GM12878 (cell line): ENCODE measurements at regions not wholly inside any gene's neighbourhood (a gene's known extent, or its start where the extent isn't known, plus 50 kb on each side); places are given as distances from the start of the nearest gene placed in this dataset.

ENCODE experiments used
- ATAC-seq: fragments of 200-7000 bp; cut with Tn5 transposase; 3 replicates; pipeline ENCODE4 v1.9.1; 2020; ENCODE audit warnings: mild to moderate bottlenecking, moderate library complexity
- BruUV-seq: library from RNA; stranded (reverse); fragments of 400-500 nt; replicated peaks from 2 replicates; lab custom pipeline; 2021; lab: Mats Ljungman, UMichigan
- CTCF ChIA-PET: fragments of 300-600 bp; sonication (Branson Sonifier 250); formaldehyde crosslinking; extraction: SDS; loops from one replicate; lab custom pipeline; 2021; ENCODE audit warnings: inconsistent platforms; lab: Yijun Ruan, JAX
- POLR2A ChIA-PET: fragments of 350-600 bp; formaldehyde crosslinking; extraction: SDS; loops from one replicate; lab custom pipeline; 2021; ENCODE audit warnings: inconsistent platforms; lab: Charles Lee
- RAD21 ChIA-PET: fragments of 300-600 bp; sonication (Branson Sonifier 250); formaldehyde crosslinking; loops from one replicate; lab custom pipeline; 2023; ENCODE audit warnings: antibody characterized with exemption; ENCODE audit not compliant: unreplicated experiment; lab: Charles Lee
- SMC1A ChIA-PET: fragments of 300-600 bp; sonication (Branson Sonifier 250); formaldehyde crosslinking; loops from one replicate; lab custom pipeline; 2023; ENCODE audit not compliant: unreplicated experiment, uncharacterized antibody; lab: Charles Lee
- DNase-seq: peaks from one replicate; pipeline ENCODE4 v3.0.0-alpha.2; 2011; ENCODE audit warnings: low read depth, low spot score
- FAIRE-seq: peaks from 3 replicates; lab custom pipeline; 2011; peaks lifted over from hg19 to GRCh38; lab: Jason Lieb, UNC
- H2AFZ ChIP-seq: 2 replicates; pipeline ENCODE4 v1.6.0; 2011; ENCODE audit warnings: low read depth, low read length, control low read depth; ENCODE audit not compliant: control insufficient read depth
- H3K27ac ChIP-seq: 2 replicates; pipeline ENCODE4 v1.5.1; 2011; ENCODE audit warnings: control low read depth; ENCODE audit not compliant: control insufficient read depth, insufficient read depth
- H3K27me3 ChIP-seq, 2 experiments: replicated peaks in 1 of 2; 2 replicates each; pipeline versions ENCODE4 v1.6.0 to v1.6.1; 2011; ENCODE audit warnings: low read length in 1 of 2; ENCODE audit not compliant: control insufficient read depth in 2 of 2, insufficient read depth in 2 of 2
- H3K36me3 ChIP-seq, 2 experiments: 2 replicates each; pipeline ENCODE4 v1.5.1; 2011; ENCODE audit warnings: low read length in 1 of 2; ENCODE audit not compliant: control insufficient read depth in 2 of 2, insufficient read depth in 2 of 2
- H3K4me1 ChIP-seq: 2 replicates; pipeline ENCODE4 v1.6.1; 2011; ENCODE audit warnings: mild to moderate bottlenecking, low read length, moderate library complexity, mixed read lengths; ENCODE audit not compliant: control insufficient read depth, insufficient read depth
- H3K4me2 ChIP-seq: 2 replicates; pipeline ENCODE4 v1.6.0; 2011; ENCODE audit warnings: control low read depth; ENCODE audit not compliant: control insufficient read depth, insufficient read depth
- H3K4me3 ChIP-seq: fragments of 200-600 bp; sonication (generic); 2 replicates; pipeline ENCODE4 v1.5.1; 2016
- H3K79me2 ChIP-seq: 2 replicates; pipeline ENCODE4 v1.6.0; 2011; ENCODE audit warnings: low read length; ENCODE audit not compliant: control insufficient read depth, insufficient read depth
- H3K9ac ChIP-seq: 2 replicates; pipeline ENCODE4 v1.8.0; 2011; ENCODE audit warnings: low read length, control low read depth, mixed read lengths; ENCODE audit not compliant: control insufficient read depth, insufficient read depth
- H3K9me3 ChIP-seq: replicated peaks from 3 replicates; pipeline ENCODE4 v1.5.1; 2011; ENCODE audit warnings: mild to moderate bottlenecking, low read length; ENCODE audit not compliant: control insufficient read depth, insufficient read depth
- H4K20me1 ChIP-seq: 2 replicates; pipeline ENCODE4 v1.6.0; 2011; ENCODE audit not compliant: control insufficient read depth, insufficient read depth
- BHLHE40 ChIP-seq, 2 experiments: fragments of 450-650 bp in 1 of 2; IDR thresholded peaks; 2 replicates each; pipeline ENCODE4 v1.6.1; 2011 to 2017; ENCODE audit warnings: low read depth in 2 of 2, borderline replicate concordance in 1 of 2, improper control_type of control experiment in 1 of 2, low read length in 1 of 2, mild to moderate bottlenecking in 1 of 2
- EP300 ChIP-seq, 2 experiments: fragments of 150-350 bp in 1 of 2; IDR thresholded peaks; 2 replicates each; pipeline ENCODE4 v1.6.1; 2011 to 2012; ENCODE audit warnings: low read depth in 2 of 2, low read length in 2 of 2, borderline replicate concordance in 1 of 2, improper control_type of control experiment in 1 of 2, inconsistent platforms in 1 of 2; ENCODE audit not compliant: control insufficient read depth in 1 of 2
- FOXM1 ChIP-seq: IDR thresholded peaks from 2 replicates; pipeline ENCODE4 v1.6.1; 2012; ENCODE audit warnings: low read depth, mild to moderate bottlenecking, inconsistent platforms, low read length, moderate library complexity
- IRF4 ChIP-seq: IDR thresholded peaks from 2 replicates; pipeline ENCODE4 v1.6.1; 2011; ENCODE audit warnings: low read depth, low read length
- MYB ChIP-seq: fragments of 150-350 bp; IDR thresholded peaks from 2 replicates; pipeline ENCODE4 v1.6.1; 2014; ENCODE audit warnings: mild to moderate bottlenecking, low read depth, low read length, borderline replicate concordance
- NR2F1 ChIP-seq: fragments of 450-650 bp; conservative IDR thresholded peaks from 2 replicates; pipeline ENCODE4 v1.6.1; 2017; ENCODE audit warnings: mild to moderate bottlenecking
- NRF1 ChIP-seq: conservative IDR thresholded peaks from 2 replicates; pipeline ENCODE4 v1.6.1; 2011; ENCODE audit warnings: mild to moderate bottlenecking, low read depth, low read length, improper control_type of control experiment
- RB1 ChIP-seq: fragments of 450-650 bp; formaldehyde crosslinking; IDR thresholded peaks from 2 replicates; pipeline ENCODE4 v1.6.1; 2017; ENCODE audit warnings: mild to moderate bottlenecking, borderline replicate concordance
- REST ChIP-seq: IDR thresholded peaks from 2 replicates; pipeline ENCODE4 v1.6.1; 2012; ENCODE audit warnings: mild to moderate bottlenecking, low read depth, low read length
- SMARCA5 ChIP-seq: fragments of 450-650 bp; IDR thresholded peaks from 2 replicates; pipeline ENCODE4 v1.6.1; 2017; ENCODE audit warnings: mild to moderate bottlenecking
- SP1 ChIP-seq: IDR thresholded peaks from one replicate; pipeline ENCODE4 v1.6.1; 2011; ENCODE audit warnings: low read depth, low read length
- SUPT20H ChIP-seq: IDR thresholded peaks from 2 replicates; pipeline ENCODE4 v1.6.1; 2011; ENCODE audit warnings: low read depth, mild to moderate bottlenecking, low read length, moderate library complexity, borderline replicate concordance; ENCODE audit not compliant: control insufficient read depth
- TCF7 ChIP-seq: IDR thresholded peaks from 2 replicates; pipeline ENCODE4 v1.6.1; 2014; ENCODE audit warnings: antibody characterized with exemption, borderline replicate concordance
- ZNF274 ChIP-seq: IDR thresholded peaks from one replicate; pipeline ENCODE4 v1.8.0; 2011; ENCODE audit not compliant: insufficient read length, insufficient read depth
- WGBS: methylation state at CpG from one replicate; pipeline ENCODE4 v1.1.6; 2016; ENCODE audit warnings: low lambda C conversion rate; ENCODE audit not compliant: insufficient replicate concordance, insufficient coverage; ENCODE audit errors: missing lambda C conversion rate; 5-methylcytosine and 5-hydroxymethylcytosine counted together
- in situ Hi-C: fragments of 300-500 bp; cut with MboI; formaldehyde crosslinking; loops from 9 replicates; pipeline ENCODE4 v1.14.3; 2018; ENCODE audit warnings: mixed read lengths
- intact Hi-C: fragments of 100-400 bp; cut with micrococcal nuclease; formaldehyde crosslinking; loops from one replicate; pipeline ENCODE4 v1.14.2; 2022; ENCODE audit not compliant: unreplicated experiment
- TF ChIP-seq, protein P1 (sequence below): fragments of 450-650 bp; IDR thresholded peaks from 2 replicates; pipeline ENCODE4 v1.6.1; 2017; ENCODE audit warnings: mild to moderate bottlenecking, low read depth, inconsistent platforms; ENCODE audit not compliant: poor library complexity, severe bottlenecking
- TF ChIP-seq, protein P2 (sequence below): IDR thresholded peaks from 2 replicates; pipeline ENCODE4 v1.6.1; 2011; ENCODE audit warnings: low read depth, mild to moderate bottlenecking, low read length, moderate library complexity, borderline replicate concordance; ENCODE audit errors: extremely low read depth
- TF ChIP-seq, protein P3 (sequence below): IDR thresholded peaks from 2 replicates; pipeline ENCODE4 v1.6.1; 2012; ENCODE audit warnings: low read length, inconsistent platforms

GRCh38 chr10:6780008-6780677, 200.1 kb upstream of the PRKCQ start:
- Histone ChIP-seq H3K9ac (no peak overlapping the region), H2AFZ (no peak overlapping the region; the same call in 1 of the 2 replicates), H3K27ac (no peak overlapping the region), H3K79me2 (no peaks in the 10 kb centered on the region), H3K4me3 (0 out of 2 replicates have a peak overlapping the region, but pooled peaks have one; percentile 17), H3K4me1 (peaks cover 16% of the 10 kb centered on the region), H3K4me2 (peak overlapping the region; percentile 28), H3K27me3 (no peaks in the 10 kb centered on the region), H4K20me1 (no peaks in the 10 kb centered on the region), H3K36me3 (no peaks in the 10 kb centered on the region), H3K9me3 (no peaks in the 10 kb centered on the region; the same call in 2 of the 3 replicates)
- no peak for DNase-seq
- SMC1A ChIA-PET = no interaction called here
- CTCF ChIA-PET = no interaction called here
- peak; percentile 31 for FAIRE-seq
- 48% methylated on average over 5 of the region's 5 CpGs for WGBS
- POLR2A ChIA-PET = no interaction called here
- BruUV-seq = no TSS peak
- peak; percentile 42; the same call in 2 of the 3 replicates for ATAC-seq
- RAD21 ChIA-PET = no interaction called here
- intact Hi-C loops = no loop called here
- in situ Hi-C loops = no loop called here
- no peak for TF ChIP-seq SMARCA5
- TF ChIP-seq, protein P1, sequence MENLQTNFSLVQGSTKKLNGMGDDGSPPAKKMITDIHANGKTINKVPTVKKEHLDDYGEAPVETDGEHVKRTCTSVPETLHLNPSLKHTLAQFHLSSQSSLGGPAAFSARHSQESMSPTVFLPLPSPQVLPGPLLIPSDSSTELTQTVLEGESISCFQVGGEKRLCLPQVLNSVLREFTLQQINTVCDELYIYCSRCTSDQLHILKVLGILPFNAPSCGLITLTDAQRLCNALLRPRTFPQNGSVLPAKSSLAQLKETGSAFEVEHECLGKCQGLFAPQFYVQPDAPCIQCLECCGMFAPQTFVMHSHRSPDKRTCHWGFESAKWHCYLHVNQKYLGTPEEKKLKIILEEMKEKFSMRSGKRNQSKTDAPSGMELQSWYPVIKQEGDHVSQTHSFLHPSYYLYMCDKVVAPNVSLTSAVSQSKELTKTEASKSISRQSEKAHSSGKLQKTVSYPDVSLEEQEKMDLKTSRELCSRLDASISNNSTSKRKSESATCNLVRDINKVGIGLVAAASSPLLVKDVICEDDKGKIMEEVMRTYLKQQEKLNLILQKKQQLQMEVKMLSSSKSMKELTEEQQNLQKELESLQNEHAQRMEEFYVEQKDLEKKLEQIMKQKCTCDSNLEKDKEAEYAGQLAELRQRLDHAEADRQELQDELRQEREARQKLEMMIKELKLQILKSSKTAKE = no peak
- no peak for TF ChIP-seq REST
- TF ChIP-seq EP300 (IDR thresholded peaks at IDR 0.05; ENCODE audit: borderline replicate concordance in 1 of 2, control insufficient read depth in 1 of 2, low read depth in 2 of 2, low read length in 2 of 2) = no peak
- TF ChIP-seq ZNF274 = no peak
- no peak for TF ChIP-seq FOXM1
- TF ChIP-seq, protein P2, sequence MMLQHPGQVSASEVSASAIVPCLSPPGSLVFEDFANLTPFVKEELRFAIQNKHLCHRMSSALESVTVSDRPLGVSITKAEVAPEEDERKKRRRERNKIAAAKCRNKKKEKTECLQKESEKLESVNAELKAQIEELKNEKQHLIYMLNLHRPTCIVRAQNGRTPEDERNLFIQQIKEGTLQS = no peak
- TF ChIP-seq IRF4 = no peak
- no peak for TF ChIP-seq NRF1
- TF ChIP-seq, protein P3, sequence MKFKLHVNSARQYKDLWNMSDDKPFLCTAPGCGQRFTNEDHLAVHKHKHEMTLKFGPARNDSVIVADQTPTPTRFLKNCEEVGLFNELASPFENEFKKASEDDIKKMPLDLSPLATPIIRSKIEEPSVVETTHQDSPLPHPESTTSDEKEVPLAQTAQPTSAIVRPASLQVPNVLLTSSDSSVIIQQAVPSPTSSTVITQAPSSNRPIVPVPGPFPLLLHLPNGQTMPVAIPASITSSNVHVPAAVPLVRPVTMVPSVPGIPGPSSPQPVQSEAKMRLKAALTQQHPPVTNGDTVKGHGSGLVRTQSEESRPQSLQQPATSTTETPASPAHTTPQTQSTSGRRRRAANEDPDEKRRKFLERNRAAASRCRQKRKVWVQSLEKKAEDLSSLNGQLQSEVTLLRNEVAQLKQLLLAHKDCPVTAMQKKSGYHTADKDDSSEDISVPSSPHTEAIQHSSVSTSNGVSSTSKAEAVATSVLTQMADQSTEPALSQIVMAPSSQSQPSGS = no peak
- TF ChIP-seq NR2F1 = no peak
- no peak for TF ChIP-seq BHLHE40 (IDR thresholded peaks at IDR 0.05; ENCODE audit: borderline replicate concordance in 1 of 2, low read depth in 2 of 2, low read length in 1 of 2)
- TF ChIP-seq MYB = no peak
- TF ChIP-seq TCF7 = no peak
- no peak for TF ChIP-seq RB1
- TF ChIP-seq SP1 = no peak
- TF ChIP-seq SUPT20H = no peak
